Activated effector memory CD4-positive, alpha-beta T cell treated with anti-CD3 and anti-CD28 coated beads, Interleukin-2, amount 50 U/mL, for 16 hours (primary cell): ENCODE measurements at regions not wholly inside any gene's neighbourhood (a gene's known extent, or its start where the extent isn't known, plus 50 kb on each side); places are given as distances from the start of the nearest gene placed in this dataset.

Experiments used
- DNase-seq: peaks from one replicate; pipeline ENCODE4 v3.0.0-alpha.2; 2020

DNA sequence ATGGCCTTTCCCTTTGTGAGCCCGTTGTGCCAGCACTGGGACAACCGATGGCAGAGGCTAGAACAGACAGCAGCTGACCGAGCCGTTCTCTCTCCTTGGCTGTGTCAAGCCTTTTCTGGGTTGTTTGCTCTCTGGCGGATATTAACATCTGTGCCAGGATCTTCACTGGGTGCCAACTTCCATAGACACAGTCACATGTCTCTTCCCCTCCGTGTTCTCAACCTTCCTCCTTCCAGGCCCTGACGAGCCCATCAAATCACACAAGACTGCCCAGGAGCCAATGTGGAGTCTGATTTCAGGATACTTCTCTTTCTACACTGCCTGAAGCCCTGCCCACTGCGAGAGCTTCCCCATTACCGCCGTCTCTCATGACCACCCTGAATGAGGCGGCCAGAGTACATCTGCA, 111.0 kb upstream of the RALGAPA2 start:
- no peak for DNase-seq

DNA sequence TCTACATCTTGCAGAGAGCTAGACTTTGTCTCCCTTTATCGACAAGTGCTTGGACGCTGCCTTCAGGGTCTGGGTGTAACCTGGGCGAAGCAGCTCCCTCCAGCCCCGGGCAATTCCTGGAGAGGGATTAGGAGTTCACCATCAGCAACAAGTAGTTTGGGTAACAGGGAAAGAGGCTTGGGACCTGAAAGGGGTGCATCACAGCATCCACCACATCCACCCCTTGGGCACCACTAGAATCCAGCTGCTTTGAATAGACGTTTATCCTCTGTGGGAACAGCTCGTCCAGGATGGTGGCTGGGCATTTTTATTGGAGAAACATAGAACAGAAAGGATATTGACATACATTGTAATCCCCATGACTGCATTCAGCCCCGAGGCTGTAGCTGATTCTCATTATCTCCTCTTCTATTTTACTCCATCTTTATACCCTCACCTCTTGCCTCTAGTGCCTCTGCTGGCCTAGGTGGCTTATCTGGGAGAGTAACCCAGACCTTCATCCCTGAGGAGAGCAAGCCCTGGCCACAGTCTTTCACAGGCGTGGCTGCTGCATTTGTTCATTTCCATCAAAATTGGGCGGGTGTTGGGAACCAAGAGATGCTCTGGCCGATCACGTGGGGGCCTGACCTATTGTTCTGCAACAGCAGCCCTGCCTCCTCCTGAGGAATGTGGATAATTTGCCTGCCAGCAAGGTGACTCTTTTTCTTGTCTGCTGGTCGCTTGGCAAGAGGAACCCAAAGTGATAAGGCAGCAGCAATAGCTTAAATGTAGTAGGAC, 109.2 kb upstream of the RALGAPA2 start:
- DNase-seq, result no peak

DNA sequence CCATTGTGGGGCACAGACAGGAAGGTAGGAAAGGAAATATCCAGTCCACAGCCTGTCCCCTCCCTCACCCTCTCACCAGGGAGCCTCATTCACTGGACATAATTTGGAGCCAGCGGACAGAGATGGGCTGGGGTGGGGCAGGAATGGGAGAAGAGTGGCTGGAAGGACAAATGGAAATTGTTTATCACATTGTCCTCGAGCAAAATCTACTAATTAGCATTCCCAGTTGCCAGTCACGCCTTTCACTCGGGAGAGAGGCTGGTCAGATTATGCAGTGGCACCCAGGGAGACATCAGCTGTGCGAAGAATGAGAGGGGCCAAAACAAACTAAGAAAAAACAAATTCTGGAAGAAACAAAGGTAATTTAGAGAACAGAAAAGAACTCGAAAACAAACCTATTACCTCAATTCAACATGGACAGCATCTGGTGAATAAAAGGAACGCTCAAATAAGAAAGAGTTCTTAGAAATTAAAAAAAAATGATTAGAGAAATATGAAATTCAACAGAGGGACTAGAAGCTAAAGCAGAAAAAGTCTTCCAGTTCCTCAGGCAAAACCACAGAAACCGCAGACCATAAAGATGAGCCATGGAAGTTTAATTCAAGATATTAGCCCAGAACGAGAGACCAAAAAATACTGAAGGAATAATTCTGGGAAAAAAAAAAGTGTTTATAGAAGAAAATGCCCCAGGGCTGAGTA, 108.5 kb upstream of the RALGAPA2 start:
- no peak for DNase-seq

- DNase-seq, result no peak
Observed at GRCh38 chr20:20820104-20820503, 107.7 kb upstream of the RALGAPA2 start.

DNA sequence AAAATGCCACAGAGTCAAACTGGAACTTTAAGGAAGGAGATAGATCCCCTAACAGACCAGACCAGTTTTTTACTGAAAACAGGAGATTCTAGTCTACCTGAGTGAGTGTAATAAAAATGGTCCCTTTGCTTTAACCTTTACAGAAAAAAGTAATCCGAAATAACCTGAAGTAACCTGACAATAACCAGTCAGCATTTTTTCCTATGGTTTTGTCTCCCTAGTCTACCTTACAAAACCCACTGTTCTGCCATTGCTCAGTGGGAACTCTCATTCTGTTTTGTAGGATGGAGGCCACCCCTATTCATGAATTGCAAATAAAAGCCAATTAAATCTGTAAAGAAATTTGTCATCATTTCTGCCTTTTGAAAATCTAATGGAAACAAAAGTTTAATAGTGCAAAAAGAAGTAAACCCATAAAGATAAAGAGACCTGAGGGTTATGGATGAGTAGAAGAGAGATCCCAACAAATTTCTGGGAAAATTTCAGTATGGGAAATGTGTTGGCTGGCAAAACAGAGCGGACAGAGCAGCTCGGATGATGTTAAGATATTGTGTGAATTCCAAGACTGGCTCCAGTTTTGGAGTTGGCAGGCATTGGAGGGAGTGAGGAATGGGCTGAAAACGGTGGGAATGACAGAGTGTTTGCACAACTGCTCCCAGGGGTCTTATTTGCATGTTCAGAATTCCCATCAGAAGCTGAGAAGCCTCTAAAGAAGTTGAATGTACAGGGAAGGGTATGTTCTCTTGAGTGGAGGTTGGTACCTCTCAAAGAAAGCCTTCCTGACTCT, 104.7 kb upstream of the RALGAPA2 start:
- no peak for DNase-seq

DNA sequence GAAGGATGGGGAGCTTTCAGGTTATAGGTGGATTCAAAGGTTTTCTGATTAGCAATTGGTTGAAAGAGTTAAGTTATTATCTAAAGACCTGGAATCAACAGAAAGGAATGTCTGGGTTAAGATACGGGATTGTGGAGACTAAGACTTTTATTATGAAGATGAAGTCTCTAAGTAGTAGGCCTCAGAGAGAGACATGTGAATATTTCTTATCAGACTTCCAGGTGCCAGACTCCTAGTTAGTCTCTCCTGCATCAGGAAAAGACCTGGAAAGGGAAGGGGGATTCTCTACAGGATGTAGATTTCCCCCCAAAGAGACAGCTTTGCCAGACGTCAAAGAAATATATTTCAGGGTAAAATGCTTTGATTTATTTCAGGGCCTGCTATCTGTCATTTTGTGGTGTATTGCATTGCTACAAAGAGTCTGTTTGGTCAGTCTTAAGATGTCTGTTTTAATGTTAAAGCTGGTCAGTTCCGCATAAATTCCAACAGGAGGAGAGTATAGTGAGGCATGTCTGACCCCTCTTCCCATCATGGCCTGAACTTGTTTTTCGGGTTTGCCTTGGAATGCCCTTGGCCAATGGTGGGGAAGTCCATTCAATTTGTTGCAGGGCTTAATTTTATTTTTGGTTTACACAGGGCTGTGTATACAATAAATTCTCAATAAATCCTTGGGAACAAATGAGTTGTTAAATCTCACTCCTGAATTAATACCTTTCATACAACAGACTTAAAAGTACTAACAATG, 103.4 kb upstream of the RALGAPA2 start:
- no peak for DNase-seq

DNA sequence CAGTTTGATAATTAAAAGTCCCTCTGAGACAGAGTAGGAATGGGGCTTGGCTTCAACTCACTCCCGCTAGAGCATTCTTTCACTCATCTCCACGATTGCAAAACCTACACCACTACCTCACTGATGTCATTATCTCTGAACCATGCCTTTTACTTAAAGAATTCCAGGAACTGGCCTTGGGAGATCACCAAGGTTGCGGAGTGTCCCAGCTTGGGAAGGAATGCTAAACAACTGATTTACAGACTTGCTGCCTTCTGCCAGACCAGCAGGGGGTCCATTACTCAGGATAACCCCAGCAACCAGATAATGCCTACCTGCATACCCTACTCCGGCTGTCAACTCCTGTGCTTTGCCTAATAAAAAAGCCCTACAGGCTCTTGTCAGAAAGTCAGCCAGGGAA, 102.2 kb upstream of the RALGAPA2 start:
- no peak for DNase-seq

GRCh38 chr20:20812136-20812535, 99.7 kb upstream of the RALGAPA2 start:
- DNase-seq, result no peak

DNA sequence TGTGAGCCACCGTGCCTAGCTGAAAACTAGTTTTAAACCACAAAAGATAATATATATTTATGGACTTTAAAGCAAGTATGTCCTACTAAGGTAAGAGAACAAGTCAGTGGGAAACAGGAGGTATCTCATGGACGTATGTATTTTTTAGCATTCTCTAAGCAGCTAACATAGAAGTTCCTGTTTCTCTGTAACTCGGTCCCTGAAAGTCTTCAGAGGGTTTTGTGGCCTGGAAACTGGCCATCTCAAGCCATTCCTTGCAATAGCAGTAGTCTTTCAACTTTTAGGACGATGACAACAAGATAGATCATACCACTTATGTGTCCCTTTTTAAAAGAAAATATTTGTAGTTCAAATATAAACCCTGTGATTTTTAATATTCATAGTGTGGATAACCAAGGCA, 95.6 kb upstream of the RALGAPA2 start:
- no peak for DNase-seq

- no peak for DNase-seq
Observed at GRCh38 chr20:20806121-20807095, 94.0 kb upstream of the RALGAPA2 start.

GRCh38 chr20:20803011-20803410, 90.6 kb upstream of the RALGAPA2 start:
- no peak for DNase-seq

- no peak for DNase-seq
Observed at GRCh38 chr20:20802328-20802727, 89.9 kb upstream of the RALGAPA2 start.

- DNase-seq, result no peak
Observed at GRCh38 chr20:20799716-20800312, 87.4 kb upstream of the RALGAPA2 start.

- DNase-seq, result no peak
Observed at GRCh38 chr20:20797521-20798310, 85.3 kb upstream of the RALGAPA2 start.

DNA sequence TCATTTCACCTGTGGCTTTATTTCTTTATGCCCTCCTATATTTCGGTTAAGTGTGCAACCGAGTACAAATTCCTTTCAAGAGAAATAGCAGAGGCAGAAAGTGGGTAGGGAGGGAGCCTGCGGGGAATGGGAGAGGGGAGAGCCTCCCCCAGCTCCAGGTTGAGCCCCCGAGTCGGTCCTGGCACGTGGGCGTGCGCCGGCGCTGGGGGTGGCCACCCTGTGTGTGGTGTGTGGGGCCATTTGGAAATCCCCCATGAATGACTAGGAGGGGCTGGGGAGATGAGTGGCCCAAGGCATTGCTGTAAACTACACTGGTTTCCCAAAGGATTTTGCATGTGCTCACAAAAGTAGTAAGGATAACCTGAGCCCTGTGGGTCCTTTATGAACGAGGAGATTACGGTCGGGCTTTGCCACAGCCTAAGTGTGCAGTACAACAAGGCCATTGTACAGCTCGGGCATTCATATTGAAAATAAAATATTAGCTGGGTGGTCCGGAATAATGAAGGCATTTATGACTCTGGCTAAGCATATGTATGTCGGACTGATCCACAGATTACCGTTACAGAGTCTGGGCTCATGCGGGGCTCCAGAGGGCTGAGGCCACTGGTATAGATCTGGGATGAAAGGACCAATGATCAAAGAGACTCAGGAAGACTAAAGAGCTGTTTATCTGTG, 84.5 kb upstream of the RALGAPA2 start:
- DNase-seq, result no peak

- DNase-seq, result no peak
Observed at GRCh38 chr20:20795721-20796120, 83.3 kb upstream of the RALGAPA2 start.

- DNase-seq, result no peak
Observed at GRCh38 chr20:20795119-20795518, 82.7 kb upstream of the RALGAPA2 start.

DNA sequence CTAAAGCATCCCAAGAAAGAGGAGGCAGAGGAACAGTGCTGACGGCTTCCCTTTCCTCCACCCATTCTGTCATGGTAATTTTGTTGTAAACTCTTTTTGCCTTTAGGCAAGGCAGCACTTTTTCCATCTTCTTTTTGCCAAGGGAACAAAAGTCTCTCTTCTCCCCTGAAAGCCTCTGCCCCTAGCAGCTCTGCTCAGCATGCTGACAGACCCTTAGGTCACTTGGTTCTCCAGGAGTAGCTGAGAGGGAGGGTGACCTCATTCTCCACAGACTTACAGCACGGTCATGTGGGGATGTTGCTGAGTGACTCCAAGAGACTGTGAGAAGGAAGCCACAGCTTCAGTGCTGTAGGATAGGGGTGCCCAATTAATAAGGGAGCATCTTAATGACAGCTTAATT, 81.1 kb upstream of the RALGAPA2 start:
- DNase-seq, result no peak

- no peak for DNase-seq
Observed at GRCh38 chr20:20791664-20792568, 79.5 kb upstream of the RALGAPA2 start.
